ENCODE measurements at regions not wholly inside any gene's neighbourhood (a gene's known extent, or its start where the extent isn't known, plus 50 kb on each side); places are given as distances from the start of the nearest gene placed in this dataset.

- H3K36me3 ChIP-seq, result no peaks in the 10 kb centered on the region
- H3K27ac ChIP-seq, result no peak overlapping the region
- WGBS, 2 donors, result 47 to 58% methylated on average over 4 of the region's 4 CpGs
- H3K9me3 ChIP-seq, result no peaks in the 10 kb centered on the region
- H3K4me1 ChIP-seq, result no peaks in the 10 kb centered on the region
- TF ChIP-seq CTCF (IDR thresholded peaks at IDR 0.05), result no peak
- no peak for TF ChIP-seq POLR2A (IDR thresholded peaks at IDR 0.05)
- TF ChIP-seq EP300 (IDR thresholded peaks at IDR 0.05), result no peak
- no peak for TF ChIP-seq POLR2AphosphoS5 (IDR thresholded peaks at IDR 0.05)
- no peaks in the 10 kb centered on the region for H3K27me3 ChIP-seq
- intact Hi-C loops (cut with DNase I), result no loop called here
- no peak overlapping the region for H3K4me3 ChIP-seq
- no peak for DNase-seq
Measured at GRCh38 chr16:63069047-63069446, 1032.8 kb upstream of the CDH8 start.

- TF ChIP-seq EP300 (IDR thresholded peaks at IDR 0.05) (no peak), CTCF (IDR thresholded peaks at IDR 0.05) (no peak), POLR2AphosphoS5 (IDR thresholded peaks at IDR 0.05) (no peak)
- Histone ChIP-seq H3K27ac (no peak overlapping the region), H3K27me3 (no peaks in the 10 kb centered on the region), H3K9me3 (peaks cover 0 to 2% (median 0%) of the 10 kb centered on the region in 4 donors), H3K4me1 (no peaks in the 10 kb centered on the region), H3K4me3 (no peak overlapping the region), H3K36me3 (no peaks in the 10 kb centered on the region)
- intact Hi-C loops (cut with DNase I), result no loop called here
- DNase-seq, result no peak
Measured at GRCh38 chr16:63067141-63067540, 1030.9 kb upstream of the CDH8 start.

- Histone ChIP-seq H3K27me3 (no peaks in the 10 kb centered on the region), H3K9me3 (peaks cover 0 to 3% (median 0%) of the 10 kb centered on the region in 4 donors), H3K4me1 (no peaks in the 10 kb centered on the region), H3K27ac (no peak overlapping the region), H3K4me3 (no peak overlapping the region), H3K36me3 (no peaks in the 10 kb centered on the region)
- intact Hi-C loops (cut with DNase I), result no loop called here
- TF ChIP-seq CTCF (IDR thresholded peaks at IDR 0.05) (no peak), POLR2A (IDR thresholded peaks at IDR 0.05) (no peak), POLR2AphosphoS5 (IDR thresholded peaks at IDR 0.05) (no peak), EP300 (IDR thresholded peaks at IDR 0.05) (no peak)
- WGBS, 2 donors, result 57 to 69% methylated on average over 3 of the region's 3 CpGs
- no peak for DNase-seq
Measured at GRCh38 chr16:63066552-63066951, 1030.3 kb upstream of the CDH8 start.

- Histone ChIP-seq H3K4me1 (no peaks in the 10 kb centered on the region), H3K27me3 (no peaks in the 10 kb centered on the region), H3K36me3 (no peaks in the 10 kb centered on the region), H3K27ac (no peak overlapping the region), H3K9me3 (peaks cover 0 to 3% (median 0%) of the 10 kb centered on the region in 4 donors), H3K4me3 (no peak overlapping the region)
- WGBS, 2 donors, result 81 to 86% methylated on average over 10 of the region's 10 CpGs
- no peak for DNase-seq
- intact Hi-C loops (cut with DNase I), result no loop called here
- TF ChIP-seq EP300 (IDR thresholded peaks at IDR 0.05), result no peak
- TF ChIP-seq POLR2A (IDR thresholded peaks at IDR 0.05), result no peak
- no peak for TF ChIP-seq CTCF (IDR thresholded peaks at IDR 0.05)
- TF ChIP-seq POLR2AphosphoS5 (IDR thresholded peaks at IDR 0.05), result no peak
Measured at GRCh38 chr16:63061319-63061718, 1025.1 kb upstream of the CDH8 start.

GRCh38 chr16:63059676-63060075 lies 1023.4 kb upstream of the CDH8 start:
- Histone ChIP-seq H3K9me3 (peaks cover 0 to 3% (median 0%) of the 10 kb centered on the region in 4 donors), H3K27ac (no peak overlapping the region), H3K27me3 (no peaks in the 10 kb centered on the region), H3K4me1 (no peaks in the 10 kb centered on the region), H3K4me3 (no peak overlapping the region), H3K36me3 (no peaks in the 10 kb centered on the region)
- DNase-seq, result no peak
- WGBS, 2 donors, result 77 to 84% methylated on average over 6 of the region's 6 CpGs
- intact Hi-C loops (cut with DNase I), result no loop called here
- TF ChIP-seq CTCF (IDR thresholded peaks at IDR 0.05), result no peak
- no peak for TF ChIP-seq POLR2AphosphoS5 (IDR thresholded peaks at IDR 0.05)
- TF ChIP-seq POLR2A (IDR thresholded peaks at IDR 0.05), result no peak
- TF ChIP-seq EP300 (IDR thresholded peaks at IDR 0.05), result no peak
